HG02973 (cell line): ENCODE measurements at regions not wholly inside any gene's neighbourhood (a gene's known extent, or its start where the extent isn't known, plus 50 kb on each side); places are given as distances from the start of the nearest gene placed in this dataset.
"Not testable (repeated sequence)": the region's sequence is repeated elsewhere in the genome, so short reads cannot be mapped to it uniquely, and the experiment has no call there.

Experiments used
- ATAC-seq: cut with Tn5 transposase; IDR thresholded peaks from one replicate; pipeline ENCODE4 v1.9.1; 2021; ENCODE audit warnings: moderate library complexity; ENCODE audit not compliant: unreplicated experiment

- no peak for ATAC-seq
Measured at GRCh38 chr3:150248116-150248887, 159.8 kb upstream of the TSC22D2 start.

DNA sequence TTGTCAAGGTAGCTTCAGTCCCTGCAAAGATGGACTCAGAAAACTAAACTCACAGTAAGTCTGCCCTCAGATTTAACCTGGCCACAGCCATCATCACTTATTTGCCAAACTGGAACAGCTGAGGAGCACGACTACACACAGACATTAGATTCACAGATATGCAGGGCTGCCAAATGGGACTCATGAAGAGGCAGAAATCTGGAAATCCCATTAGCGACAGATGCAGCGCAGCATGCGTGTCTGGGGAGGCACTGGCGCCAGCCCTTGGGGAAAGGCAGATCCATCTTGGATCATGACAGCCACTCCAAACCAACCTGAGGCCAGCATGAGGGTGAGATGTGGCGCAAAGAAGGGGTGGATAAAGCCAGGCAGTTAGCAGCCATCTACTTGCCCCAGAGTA is 160.7 kb upstream of the TSC22D2 start:
- no peak for ATAC-seq

DNA sequence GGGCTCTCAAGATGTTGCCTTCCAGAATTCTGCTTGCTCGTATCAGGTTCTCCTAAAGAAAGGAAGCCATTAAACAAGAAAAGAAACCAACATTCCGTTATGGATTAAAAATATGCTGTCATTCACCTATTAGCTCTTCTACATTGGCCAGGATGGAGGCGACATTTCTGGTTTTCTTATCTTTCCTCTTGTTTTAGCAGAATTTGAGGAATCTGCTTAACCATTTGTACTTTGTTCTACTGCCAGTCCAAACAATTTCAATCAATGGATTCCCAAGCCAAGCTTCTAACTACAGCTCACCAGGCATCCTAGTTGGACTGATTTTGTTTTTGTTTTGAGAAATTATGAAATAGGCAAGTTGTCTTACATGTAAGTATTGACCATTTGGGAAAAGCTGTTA is 164.6 kb upstream of the TSC22D2 start:
- no peak for ATAC-seq

DNA sequence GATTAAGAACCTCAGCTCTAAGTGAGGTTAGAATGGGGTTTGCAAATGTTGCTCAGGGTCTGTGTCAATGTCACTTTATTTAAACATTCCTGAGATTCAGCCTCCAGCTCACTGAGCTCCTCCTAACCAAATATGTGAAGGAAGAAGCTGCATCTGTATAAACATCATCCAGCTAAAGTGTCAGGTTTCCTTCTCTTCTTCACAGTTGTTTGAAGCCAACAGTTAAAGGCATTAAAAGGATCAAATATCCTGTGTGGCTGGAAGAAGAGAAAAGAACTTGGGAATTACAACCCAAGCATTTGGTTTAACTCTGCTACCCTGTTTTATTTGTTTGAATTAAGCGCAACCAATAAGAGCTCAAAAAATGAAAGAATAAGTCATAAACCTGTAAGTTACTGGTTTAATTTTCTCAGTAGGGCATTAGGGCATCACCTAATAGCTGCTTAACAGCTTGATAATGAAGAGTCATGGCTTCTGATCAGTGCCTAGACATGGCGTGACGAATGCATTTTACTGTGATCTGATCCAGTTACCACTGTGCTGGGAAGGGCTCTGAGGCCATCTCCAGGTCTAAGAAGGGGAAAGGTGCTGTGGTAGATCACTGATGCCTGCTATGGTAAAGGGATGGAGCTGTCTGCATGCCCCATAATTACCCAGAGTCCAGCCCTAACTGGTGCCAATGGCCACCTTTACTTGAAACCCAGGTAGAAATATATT is 165.7 kb upstream of the TSC22D2 start:
- no peak for ATAC-seq

DNA sequence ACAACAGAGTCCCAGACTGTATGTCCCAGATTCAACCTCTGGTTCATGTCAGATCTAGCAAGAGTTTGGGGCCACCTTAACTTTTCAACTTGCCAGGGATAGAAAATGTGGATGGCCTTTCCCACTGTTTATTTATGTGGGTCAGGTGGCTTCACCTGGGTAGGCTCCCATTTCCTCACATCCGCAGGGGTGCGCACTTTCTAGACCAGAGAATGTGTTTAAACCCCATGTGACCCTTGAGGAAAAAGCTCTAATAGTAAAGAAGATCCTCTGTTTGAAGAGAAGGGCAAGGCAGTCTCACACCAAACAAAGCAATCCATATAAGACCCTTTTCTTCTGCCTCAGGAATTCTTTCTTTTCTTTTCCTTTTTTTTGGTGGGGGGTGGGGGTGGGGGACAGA is 167.2 kb upstream of the TSC22D2 start:
- no peak for ATAC-seq

GRCh38 chr3:150239766-150240165 is 168.3 kb upstream of the TSC22D2 start:
- ATAC-seq, result no peak

- no peak for ATAC-seq
Measured at GRCh38 chr3:150238995-150239619, 169.0 kb upstream of the TSC22D2 start.

- no peak for ATAC-seq
Measured at GRCh38 chr3:150238048-150238802, 169.9 kb upstream of the TSC22D2 start.

DNA sequence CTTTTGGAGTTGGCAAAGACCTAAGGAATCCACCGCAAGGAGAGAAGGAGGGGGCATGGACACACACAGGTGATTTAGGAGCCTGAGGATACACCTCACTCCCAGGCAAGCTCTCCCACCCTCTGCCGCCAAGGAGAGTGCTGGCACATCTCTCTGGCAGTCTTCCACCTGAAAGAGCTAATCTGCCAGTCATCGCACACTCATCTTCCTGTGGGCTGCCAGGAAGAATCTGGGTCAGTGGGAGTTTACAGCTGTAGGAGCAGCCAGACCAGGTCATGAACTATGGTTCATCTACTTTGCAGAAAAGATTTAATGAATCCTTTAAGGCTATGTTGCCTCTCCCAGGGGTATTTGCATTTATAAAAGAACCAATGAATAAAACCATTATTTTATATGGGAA is 170.6 kb upstream of the TSC22D2 start:
- no peak for ATAC-seq

- ATAC-seq, result no peak
Measured at GRCh38 chr3:150236316-150237082, 171.6 kb upstream of the TSC22D2 start.

- no peak for ATAC-seq
Measured at GRCh38 chr3:150235799-150236198, 172.3 kb upstream of the TSC22D2 start.

- no peak for ATAC-seq
Measured at GRCh38 chr3:150232992-150233451, 175.1 kb upstream of the TSC22D2 start.

DNA sequence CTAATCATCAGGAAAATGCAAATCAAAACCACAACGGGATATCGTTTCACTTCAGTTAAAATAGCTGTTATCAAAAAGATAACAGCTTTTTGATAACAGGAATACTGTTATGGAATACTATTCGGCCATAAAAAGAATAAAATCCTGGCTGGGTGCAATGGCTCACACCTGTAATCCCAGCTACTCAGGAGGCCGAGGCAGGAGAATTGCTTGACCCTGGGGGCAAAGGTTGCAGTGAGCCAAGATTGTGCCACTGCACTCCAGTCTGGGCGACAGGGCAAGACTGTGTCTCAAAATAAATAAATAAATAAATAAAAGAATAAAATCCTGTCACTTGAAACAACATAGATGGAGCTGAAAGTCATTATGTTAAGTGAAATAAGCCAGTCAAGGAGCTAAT is 178.1 kb upstream of the TSC22D2 start:
- ATAC-seq, result no peak

GRCh38 chr3:150228626-150229025 is 179.5 kb upstream of the TSC22D2 start:
- ATAC-seq, result not testable (repeated sequence)

GRCh38 chr3:150227839-150228238 is 180.3 kb upstream of the TSC22D2 start:
- ATAC-seq, result no peak

- ATAC-seq, result no peak
Measured at GRCh38 chr3:150225986-150226385, 182.1 kb upstream of the TSC22D2 start.

- ATAC-seq, result no peak
Measured at GRCh38 chr3:150223558-150223957, 184.5 kb upstream of the TSC22D2 start.

- no peak for ATAC-seq
Measured at GRCh38 chr3:150222691-150223489, 185.2 kb upstream of the TSC22D2 start.

- ATAC-seq, result no peak
Measured at GRCh38 chr3:150221904-150222523, 186.1 kb upstream of the TSC22D2 start.
